HG03139 (cell line): ENCODE measurements at regions not wholly inside any gene's neighbourhood (a gene's known extent, or its start where the extent isn't known, plus 50 kb on each side); places are given as distances from the start of the nearest gene placed in this dataset.

Source experiments
- ATAC-seq: cut with Tn5 transposase; IDR thresholded peaks from one replicate; pipeline ENCODE4 v1.9.1; 2021; ENCODE audit not compliant: unreplicated experiment

GRCh38 chr9:13428766-13429165, 149.3 kb upstream of the MPDZ start:
- ATAC-seq: no peak

GRCh38 chr9:13427587-13427986, 148.1 kb upstream of the MPDZ start:
- ATAC-seq: no peak

- no peak for ATAC-seq
Measured at GRCh38 chr9:13426606-13427005, 147.1 kb upstream of the MPDZ start.

GRCh38 chr9:13424872-13425271, 145.4 kb upstream of the MPDZ start:
- ATAC-seq: no peak

GRCh38 chr9:13424204-13424603, 144.7 kb upstream of the MPDZ start:
- ATAC-seq: no peak

GRCh38 chr9:13414349-13414748, 134.9 kb upstream of the MPDZ start:
- no peak for ATAC-seq

- ATAC-seq: no peak
Measured at GRCh38 chr9:13412331-13412730, 132.8 kb upstream of the MPDZ start.

- no peak for ATAC-seq
Measured at GRCh38 chr9:13411791-13412190, 132.3 kb upstream of the MPDZ start.

- no peak for ATAC-seq
Measured at GRCh38 chr9:13410566-13411031, 131.1 kb upstream of the MPDZ start.

GRCh38 chr9:13397661-13398060, 118.2 kb upstream of the MPDZ start:
- no peak for ATAC-seq

GRCh38 chr9:13397220-13397619, 117.7 kb upstream of the MPDZ start:
- no peak for ATAC-seq

GRCh38 chr9:13396418-13396817, 116.9 kb upstream of the MPDZ start:
- no peak for ATAC-seq

GRCh38 chr9:13395156-13395555, 115.7 kb upstream of the MPDZ start:
- ATAC-seq: no peak

GRCh38 chr9:13388157-13388556, 108.7 kb upstream of the MPDZ start:
- no peak for ATAC-seq

- ATAC-seq: no peak
Measured at GRCh38 chr9:13387734-13388067, 108.2 kb upstream of the MPDZ start.

- ATAC-seq: no peak
Measured at GRCh38 chr9:13386935-13387733, 107.6 kb upstream of the MPDZ start.

GRCh38 chr9:13386316-13386715, 106.8 kb upstream of the MPDZ start:
- ATAC-seq: no peak

- ATAC-seq: no peak
Measured at GRCh38 chr9:13383855-13384254, 104.4 kb upstream of the MPDZ start.

GRCh38 chr9:13383216-13383615, 103.7 kb upstream of the MPDZ start:
- no peak for ATAC-seq

- no peak for ATAC-seq
Measured at GRCh38 chr9:13382595-13382994, 103.1 kb upstream of the MPDZ start.

GRCh38 chr9:13380903-13381302, 101.4 kb upstream of the MPDZ start:
- no peak for ATAC-seq

- no peak for ATAC-seq
Measured at GRCh38 chr9:13378154-13378553, 98.7 kb upstream of the MPDZ start.
